Effector CD8-positive, alpha-beta T cell (primary cell): ENCODE measurements at regions not wholly inside any gene's neighbourhood (a gene's known extent, or its start where the extent isn't known, plus 50 kb on each side); places are given as distances from the start of the nearest gene placed in this dataset.

Source experiments
- DNase-seq: peaks from one replicate; lab custom pipeline; 2025; lab: John Stamatoyannopoulos, UW

DNA sequence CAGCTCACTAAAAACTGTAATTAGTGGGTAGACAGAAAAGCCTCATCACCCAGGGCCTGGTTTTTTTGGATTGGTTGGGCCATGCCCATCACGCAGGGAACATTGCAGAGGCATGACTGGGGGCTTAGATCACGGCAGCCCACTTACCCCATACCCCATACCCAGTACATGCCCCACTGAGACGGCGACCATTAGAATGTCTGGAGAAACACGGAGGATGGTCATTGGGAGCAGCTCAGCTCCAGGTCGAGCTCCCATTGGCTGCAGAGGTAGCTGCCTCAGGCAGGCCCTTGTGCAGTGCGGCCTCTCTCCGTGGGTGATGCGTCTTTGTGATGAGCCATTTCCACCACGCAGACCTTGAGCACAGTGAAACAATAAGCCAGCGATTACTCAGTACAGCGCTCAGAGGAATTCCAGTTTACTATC, 204.0 kb downstream of the GADD45G start:
- DNase-seq = no peak

GRCh38 chr9:89810431-89810830, 205.6 kb downstream of the GADD45G start:
- no peak for DNase-seq

GRCh38 chr9:89811356-89811755, 206.5 kb downstream of the GADD45G start:
- no peak for DNase-seq

GRCh38 chr9:89811886-89812450, 207.2 kb downstream of the GADD45G start:
- DNase-seq = no peak

- no peak for DNase-seq
These were observed 207.9 kb downstream of the GADD45G start for GRCh38 chr9:89812556-89813181.

DNA sequence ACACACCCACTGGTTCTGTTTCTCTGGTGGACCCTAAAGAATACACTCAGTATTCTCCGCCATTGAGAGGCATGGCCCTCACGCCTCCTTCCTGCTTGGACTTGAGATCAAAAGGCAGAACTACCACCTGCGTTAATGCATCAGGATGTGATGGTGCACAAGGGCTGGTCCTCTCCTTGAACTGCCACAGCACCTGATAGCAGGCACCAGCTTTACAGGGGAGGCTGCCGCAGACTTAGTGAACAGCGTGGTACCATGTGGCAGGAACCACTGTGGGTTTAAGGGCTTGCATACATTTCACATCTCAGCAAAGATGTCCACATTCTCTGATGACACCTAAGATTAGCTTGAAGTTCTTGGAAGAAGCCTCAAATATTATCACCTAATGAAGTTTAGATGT, 208.7 kb downstream of the GADD45G start:
- no peak for DNase-seq

- DNase-seq = no peak
These were observed 209.7 kb downstream of the GADD45G start for GRCh38 chr9:89814340-89815040.

DNA sequence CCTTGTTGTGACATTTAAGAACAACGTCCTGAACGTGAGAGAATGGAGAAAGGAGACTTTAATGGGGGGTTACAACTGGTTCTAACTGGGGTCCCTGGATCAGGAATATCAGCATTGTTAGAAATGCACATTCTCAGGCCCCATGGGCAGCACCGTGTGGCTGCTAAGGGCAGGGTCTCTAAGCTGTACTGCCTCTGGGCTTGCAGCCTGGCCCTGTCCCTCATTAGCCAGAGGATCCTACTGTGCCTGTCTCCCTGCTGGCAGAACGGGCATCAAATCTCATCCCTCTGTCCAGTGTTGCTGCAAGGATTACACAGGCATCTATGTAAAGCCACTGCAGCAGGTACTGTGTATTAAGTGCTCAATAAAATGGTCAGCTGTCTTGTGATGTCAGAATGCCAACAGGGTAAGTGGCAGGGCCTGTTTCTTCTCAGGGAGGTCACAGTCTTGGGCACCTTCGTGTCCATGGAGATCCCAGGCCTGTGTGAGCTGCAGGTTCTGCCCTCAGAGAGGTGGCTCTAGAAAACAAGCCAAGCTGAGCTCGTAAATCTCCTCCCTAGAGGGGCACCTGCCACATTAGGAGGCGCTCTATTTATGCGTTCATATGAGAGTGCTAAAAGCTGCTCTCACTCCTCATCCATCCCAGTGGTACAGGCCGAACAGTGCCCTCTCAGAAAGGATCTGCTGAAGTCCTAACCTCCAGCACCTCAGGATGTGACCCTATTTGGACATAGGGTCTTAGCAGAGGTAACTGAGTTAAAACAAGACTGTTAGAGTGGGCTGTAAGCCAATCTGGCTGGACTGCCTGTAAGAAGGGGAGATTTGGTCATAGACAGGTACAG, 210.5 kb downstream of the GADD45G start:
- DNase-seq = no peak

DNA sequence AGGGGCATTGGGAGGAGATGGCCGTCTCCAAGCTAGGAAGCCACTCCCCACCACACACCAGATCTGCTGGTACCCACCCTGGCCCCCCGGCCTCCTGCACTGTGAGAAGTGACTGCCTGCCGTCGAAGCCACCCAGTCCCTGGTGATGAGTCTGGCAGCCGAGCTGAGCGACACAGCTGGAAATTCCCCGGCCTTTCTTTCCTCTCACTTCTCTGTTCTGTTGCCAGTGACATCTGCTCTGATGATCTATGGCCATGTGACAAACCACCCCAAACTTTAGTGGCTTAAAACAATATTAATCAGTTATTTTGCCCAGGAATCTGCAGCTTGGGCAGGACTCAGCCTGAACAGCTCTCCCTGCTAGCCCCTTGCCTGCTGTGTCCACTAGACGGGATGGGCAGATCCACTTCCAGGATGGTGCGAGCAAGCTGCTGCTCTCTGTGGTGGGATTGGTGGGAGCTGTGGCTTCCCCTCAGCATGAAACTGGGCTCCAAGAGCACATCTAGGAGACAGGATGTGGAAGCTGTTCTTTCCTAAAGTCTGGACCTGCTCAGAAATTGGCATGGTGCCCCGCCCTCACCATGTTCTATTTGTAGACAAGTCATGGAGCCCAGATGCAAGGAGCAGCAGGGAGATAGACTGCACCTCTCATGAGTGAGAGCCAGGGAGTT, 211.2 kb downstream of the GADD45G start:
- no peak for DNase-seq

DNA sequence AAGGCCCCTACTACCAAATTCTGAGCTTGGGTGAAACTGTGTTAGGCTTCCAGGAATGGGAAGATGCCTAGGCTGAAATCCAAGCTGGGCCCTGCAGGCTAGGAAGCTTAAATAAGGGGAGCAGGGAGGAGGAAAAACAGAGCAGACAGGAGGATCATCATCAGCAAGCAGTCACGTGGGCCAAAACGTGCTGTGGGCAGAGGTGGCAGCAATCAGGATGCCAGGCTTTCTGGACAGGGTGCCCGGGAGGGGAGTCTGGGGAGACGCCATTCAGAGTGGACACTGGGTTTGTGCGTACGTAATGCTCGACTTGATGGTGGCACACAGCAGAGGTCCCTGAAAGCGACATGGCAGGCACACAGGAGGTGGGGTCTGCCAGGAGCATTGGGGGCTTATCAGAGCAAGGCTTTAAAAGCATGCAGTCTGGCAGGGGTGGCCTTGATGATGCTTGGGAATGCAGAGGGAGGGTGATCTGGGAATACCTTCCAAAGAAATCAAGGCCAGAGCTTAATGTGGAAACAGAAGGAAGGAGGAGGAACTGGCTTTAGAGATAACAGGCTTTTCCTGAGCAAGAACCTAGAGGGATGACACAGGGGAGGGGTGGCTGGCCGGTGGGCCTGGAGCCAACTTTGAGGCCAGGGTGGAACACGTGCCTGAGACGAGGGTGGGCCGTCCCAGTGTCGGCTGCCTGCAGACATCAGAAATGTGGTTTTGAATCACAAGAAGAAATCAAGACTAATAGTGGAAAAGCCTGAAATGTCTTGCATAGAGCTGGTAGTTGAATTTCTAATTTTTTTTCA, 212.5 kb downstream of the GADD45G start:
- DNase-seq = no peak

DNA sequence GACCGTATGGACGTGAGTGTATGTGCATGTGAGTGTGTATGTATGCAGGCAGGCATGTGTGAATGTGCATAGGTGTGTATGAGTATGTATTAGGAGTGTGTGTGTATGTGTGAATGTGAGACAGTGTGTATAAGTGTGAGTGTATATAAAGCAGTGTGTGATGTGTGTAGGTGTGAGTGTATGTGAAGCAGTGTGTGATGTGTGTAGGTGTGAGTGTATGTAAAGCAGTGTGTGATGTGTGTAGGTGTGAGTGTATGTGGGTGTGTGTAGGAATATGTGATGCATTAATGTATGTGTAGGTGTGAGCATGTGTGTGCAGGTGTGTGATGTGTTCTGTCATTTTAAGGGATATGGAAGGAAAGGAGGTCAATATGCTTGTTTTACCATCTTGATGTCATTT, 215.5 kb downstream of the GADD45G start:
- no peak for DNase-seq

- DNase-seq = no peak
These were observed 216.3 kb downstream of the GADD45G start for GRCh38 chr9:89821081-89821480.

DNA sequence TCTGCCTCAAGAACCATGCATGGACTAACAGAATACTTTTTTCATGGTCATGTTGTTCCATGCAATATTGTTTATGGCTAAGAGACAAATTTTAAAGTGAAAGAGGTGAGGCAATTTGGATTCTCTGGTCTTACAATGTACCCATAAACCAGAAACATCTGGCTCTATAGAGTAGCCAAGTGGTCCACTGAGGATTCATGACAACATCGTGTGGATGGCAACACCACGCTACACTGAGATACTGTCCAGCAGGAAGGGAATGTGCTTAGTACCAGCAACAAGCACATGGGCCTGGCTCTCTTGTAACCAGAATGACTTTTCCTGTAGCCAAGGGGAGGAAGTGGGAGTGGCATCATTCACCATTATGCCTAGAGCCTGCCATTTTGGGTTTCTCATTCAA, 218.2 kb downstream of the GADD45G start:
- DNase-seq = no peak

GRCh38 chr9:89825669-89826068, 220.9 kb downstream of the GADD45G start:
- DNase-seq = no peak

DNA sequence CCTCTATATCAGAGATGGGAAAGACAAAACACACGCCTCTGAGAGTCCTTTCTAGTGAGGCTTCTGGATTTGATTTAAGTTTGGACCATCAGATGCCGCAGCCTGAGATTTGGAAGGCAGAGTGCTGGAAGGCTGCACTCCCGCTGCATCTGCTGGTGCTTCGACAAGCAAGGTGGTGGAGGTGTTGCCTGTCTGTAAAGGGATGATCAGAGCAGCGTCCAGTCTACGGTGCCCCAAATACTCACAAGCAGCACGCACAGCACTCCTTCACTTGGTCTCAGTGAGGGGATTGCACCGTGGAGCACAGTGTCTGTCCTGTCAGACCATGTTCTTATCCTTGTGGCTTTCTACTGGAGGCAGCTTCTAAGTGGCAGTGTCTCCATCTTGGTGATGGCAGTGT, 221.4 kb downstream of the GADD45G start:
- DNase-seq = no peak

DNA sequence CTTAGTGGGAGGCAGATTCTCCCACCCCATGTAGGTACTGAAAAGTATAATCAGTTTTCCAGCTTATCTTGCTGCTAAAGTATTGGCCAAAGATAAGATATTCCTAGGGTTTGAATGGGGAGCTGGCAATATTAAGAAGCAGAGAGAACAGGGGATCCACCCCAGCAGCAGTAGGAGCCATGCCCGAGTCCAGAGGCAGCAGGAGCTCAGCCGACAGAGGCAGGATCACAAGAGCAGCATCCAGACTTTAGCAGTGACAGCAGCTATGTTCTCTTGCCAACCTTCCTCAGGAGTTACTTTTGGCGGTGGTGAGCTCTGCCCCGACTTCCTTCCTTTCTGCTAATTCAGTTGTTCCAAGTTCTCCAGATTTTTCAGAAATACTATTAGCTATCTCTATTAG, 224.5 kb downstream of the GADD45G start:
- DNase-seq = no peak

DNA sequence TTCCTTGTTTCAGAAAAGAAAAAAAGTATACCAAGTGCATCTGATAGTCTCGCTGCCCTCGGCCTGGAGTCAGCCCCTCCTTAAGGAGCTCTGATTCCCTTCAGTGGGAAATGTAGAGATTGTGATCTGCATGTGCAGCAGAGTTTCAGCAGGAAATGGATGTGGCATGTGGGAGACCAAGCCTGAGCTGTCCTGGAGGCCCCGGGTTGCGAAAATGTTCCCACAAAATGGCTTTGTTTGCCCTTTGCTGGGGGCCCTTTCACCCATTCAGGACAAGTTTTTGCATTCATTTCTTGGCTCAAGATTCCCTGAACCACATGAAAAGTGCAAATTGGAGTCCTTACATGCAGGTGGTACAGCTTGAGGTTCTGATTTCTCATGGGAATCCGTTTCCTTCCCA, 230.9 kb downstream of the GADD45G start:
- no peak for DNase-seq

DNA sequence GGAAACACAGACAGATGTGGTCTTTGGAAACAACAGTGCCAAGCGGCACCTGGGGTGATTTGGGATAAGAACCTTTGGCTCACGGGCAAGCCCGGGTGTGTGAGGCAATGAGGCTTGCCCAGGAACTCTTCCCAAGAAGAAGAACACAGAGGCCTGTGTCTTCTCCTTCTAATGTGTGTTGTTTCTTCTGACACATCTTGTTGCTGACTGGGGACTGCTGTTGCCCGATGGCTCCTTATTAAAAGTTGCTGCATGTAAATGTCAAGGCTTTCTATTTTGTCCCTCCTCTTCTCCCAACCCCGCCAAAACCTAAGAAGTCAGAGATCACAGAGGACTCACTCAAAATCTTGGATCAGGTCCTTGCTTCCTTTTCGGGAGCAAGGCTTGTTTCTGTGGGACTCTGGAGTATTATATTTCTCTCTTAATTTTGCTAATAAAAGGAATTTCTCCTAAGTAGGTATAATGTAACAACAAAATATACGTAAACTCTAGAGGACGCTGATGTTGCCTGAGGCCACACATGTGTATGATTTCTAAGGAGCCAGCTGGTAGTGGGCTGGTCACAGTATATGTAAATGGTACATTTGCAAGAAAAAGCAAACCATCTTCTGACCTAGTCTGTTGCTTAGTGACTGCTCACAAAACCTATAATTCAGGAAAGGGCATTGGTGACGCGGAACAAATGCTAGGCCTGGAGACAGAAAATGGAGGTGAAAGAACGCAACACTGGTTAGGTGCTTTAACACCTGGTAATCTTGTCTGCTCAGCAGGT, 232.5 kb downstream of the GADD45G start:
- DNase-seq = no peak

DNA sequence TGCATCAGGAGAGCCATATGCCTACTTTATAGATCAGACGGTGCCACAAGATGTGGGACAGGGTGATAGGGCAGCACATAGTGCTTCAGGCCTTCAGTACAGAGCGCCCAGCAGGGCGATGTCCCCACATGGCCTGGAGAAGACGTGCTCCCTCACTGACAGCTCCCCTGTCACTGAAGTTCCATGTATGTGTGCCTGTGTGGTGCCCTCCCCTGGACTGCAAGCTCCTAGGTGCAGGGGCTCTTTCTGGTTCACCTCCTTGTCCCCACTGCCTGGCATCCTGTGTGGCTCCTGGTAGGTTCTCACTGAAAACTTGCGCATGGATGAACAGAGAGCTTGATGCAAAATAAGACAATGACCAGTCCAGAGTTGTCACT, 233.1 kb downstream of the GADD45G start:
- DNase-seq = no peak

DNA sequence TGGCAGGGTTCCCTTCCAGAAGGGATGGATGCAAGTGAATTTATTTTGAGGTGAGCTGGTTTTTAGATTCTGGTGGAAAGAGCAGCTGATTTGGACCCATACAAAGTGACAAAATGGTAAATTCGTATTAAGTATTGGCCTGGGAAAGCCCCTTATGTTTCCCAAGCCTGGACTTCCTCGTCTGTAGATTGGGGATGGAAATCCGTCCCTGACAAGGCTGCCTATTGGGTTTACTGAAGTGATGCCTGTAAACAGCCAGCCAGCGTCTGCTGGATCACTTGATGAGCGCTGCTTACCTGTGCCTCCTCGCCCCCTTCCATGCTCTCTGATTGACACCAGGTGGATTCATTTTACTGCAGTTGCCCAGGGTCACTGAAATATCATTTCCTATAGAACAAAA, 233.8 kb downstream of the GADD45G start:
- no peak for DNase-seq

DNA sequence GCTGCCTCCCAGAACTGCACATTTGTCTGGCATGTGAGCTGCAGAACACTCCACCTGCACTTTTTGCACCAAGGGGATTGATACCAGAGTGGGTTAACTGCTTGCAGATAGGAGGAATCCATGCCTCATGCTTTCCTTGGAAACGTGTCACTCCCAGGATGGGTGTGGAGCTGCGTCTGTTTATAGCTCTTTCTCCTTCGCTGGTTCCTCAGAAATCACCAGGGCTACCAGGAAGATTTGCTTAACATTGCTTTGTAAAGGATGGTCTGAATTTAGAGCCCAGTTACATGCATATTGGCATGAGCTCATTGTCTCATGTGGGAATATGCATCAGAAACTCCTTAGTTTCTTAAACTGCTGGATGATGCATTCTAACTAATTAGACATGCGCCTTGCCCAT, 234.6 kb downstream of the GADD45G start:
- DNase-seq = no peak
